ENCODE measurements at regions not wholly inside any gene's neighbourhood (a gene's known extent, or its start where the extent isn't known, plus 50 kb on each side); places are given as distances from the start of the nearest gene placed in this dataset.

GRCh38 chr1:58978096-58978495, 194.2 kb upstream of the JUN start:
- H3K4me1 ChIP-seq, result no peaks in the 10 kb centered on the region
- H3K4me3 ChIP-seq, result no peak overlapping the region
- H3K27ac ChIP-seq, result no peak overlapping the region
- H3K36me3 ChIP-seq, result no peaks in the 10 kb centered on the region
- H3K9me3 ChIP-seq, result no peaks in the 10 kb centered on the region
- DNase-seq, result no peak
- H3K27me3 ChIP-seq, result no peaks in the 10 kb centered on the region
- intact Hi-C loops (cut with DNase I; ENCODE audit: low total_unique reads), result no loop called here
- TF ChIP-seq CTCF (IDR thresholded peaks at IDR 0.05) (no peak), POLR2A (IDR thresholded peaks at IDR 0.05) (no peak)

GRCh38 chr1:58979086-58979485, 195.2 kb upstream of the JUN start:
- H3K4me3 ChIP-seq, result no peak overlapping the region
- no peaks in the 10 kb centered on the region for H3K27me3 ChIP-seq
- H3K4me1 ChIP-seq, result no peaks in the 10 kb centered on the region
- intact Hi-C loops (cut with DNase I; ENCODE audit: low total_unique reads), result no loop called here
- H3K36me3 ChIP-seq, result no peaks in the 10 kb centered on the region
- TF ChIP-seq CTCF (IDR thresholded peaks at IDR 0.05) (no peak), POLR2A (IDR thresholded peaks at IDR 0.05) (no peak)
- DNase-seq, result no peak
- no peak overlapping the region for H3K27ac ChIP-seq
- no peaks in the 10 kb centered on the region for H3K9me3 ChIP-seq

GRCh38 chr1:58979677-58980076, 195.8 kb upstream of the JUN start:
- intact Hi-C loops (cut with DNase I; ENCODE audit: low total_unique reads), result no loop called here
- Histone ChIP-seq H3K27ac (no peak overlapping the region), H3K36me3 (no peaks in the 10 kb centered on the region), H3K27me3 (no peaks in the 10 kb centered on the region), H3K4me3 (no peak overlapping the region), H3K9me3 (no peaks in the 10 kb centered on the region), H3K4me1 (no peaks in the 10 kb centered on the region)
- no peak for DNase-seq
- TF ChIP-seq CTCF (IDR thresholded peaks at IDR 0.05) (no peak), POLR2A (IDR thresholded peaks at IDR 0.05) (no peak)

- H3K27ac ChIP-seq, result no peak overlapping the region
- H3K9me3 ChIP-seq, result no peaks in the 10 kb centered on the region
- intact Hi-C loops (cut with DNase I; ENCODE audit: low total_unique reads), result no loop called here
- H3K36me3 ChIP-seq, result no peaks in the 10 kb centered on the region
- H3K4me3 ChIP-seq, result no peak overlapping the region
- no peaks in the 10 kb centered on the region for H3K4me1 ChIP-seq
- DNase-seq, result no peak
- TF ChIP-seq POLR2A (IDR thresholded peaks at IDR 0.05), result no peak
- no peak for TF ChIP-seq CTCF (IDR thresholded peaks at IDR 0.05)
- no peaks in the 10 kb centered on the region for H3K27me3 ChIP-seq
Measured at GRCh38 chr1:58981392-58981791, 197.5 kb upstream of the JUN start.

GRCh38 chr1:58982259-58982998, 198.6 kb upstream of the JUN start:
- Histone ChIP-seq H3K9me3 (no peaks in the 10 kb centered on the region), H3K4me1 (no peaks in the 10 kb centered on the region), H3K27me3 (no peaks in the 10 kb centered on the region), H3K4me3 (no peak overlapping the region), H3K27ac (no peak overlapping the region), H3K36me3 (no peaks in the 10 kb centered on the region)
- no peak for TF ChIP-seq POLR2A (IDR thresholded peaks at IDR 0.05)
- TF ChIP-seq CTCF (IDR thresholded peaks at IDR 0.05), result no peak
- no peak for DNase-seq
- intact Hi-C loops (cut with DNase I; ENCODE audit: low total_unique reads), result no loop called here

Measured in uterus (tissue), 3 donors.